GM12878 (cell line): ENCODE measurements at regions not wholly inside any gene's neighbourhood (a gene's known extent, or its start where the extent isn't known, plus 50 kb on each side); places are given as distances from the start of the nearest gene placed in this dataset.
A peak's percentile ranks its signal among the peaks of the same experiment; 100 is the strongest.

Source experiments
- CTCF ChIP-seq, 3 experiments: IDR thresholded peaks in 2 of 3; conservative IDR thresholded peaks in 1 of 3; 2 replicates each; pipeline ENCODE4 v1.5.1; 2011; ENCODE audit warnings: low read depth in 3 of 3, low read length in 3 of 3, mild to moderate bottlenecking in 3 of 3, control low read depth in 2 of 3, moderate library complexity in 2 of 3, inconsistent platforms in 1 of 3, mixed read lengths in 1 of 3; ENCODE audit not compliant: control insufficient read depth in 2 of 3, insufficient read depth in 1 of 3; ENCODE audit errors: extremely low read depth in 1 of 3
- SKIL ChIP-seq: fragments of 450-650 bp; IDR thresholded peaks from 2 replicates; pipeline ENCODE4 v1.6.1; 2017; ENCODE audit warnings: mild to moderate bottlenecking, low read depth, inconsistent platforms; ENCODE audit not compliant: poor library complexity, severe bottlenecking
- SMAD5 ChIP-seq: IDR thresholded peaks from 2 replicates; pipeline ENCODE4 v1.6.1; 2016; ENCODE audit warnings: antibody characterized with exemption, low read depth
- TF ChIP-seq, protein P1 (sequence below): IDR thresholded peaks from 2 replicates; pipeline ENCODE4 v1.6.1; 2012; ENCODE audit warnings: mild to moderate bottlenecking, low read depth, low read length

GRCh38 chr13:44879452-44880058, 109.7 kb downstream of the NUFIP1 start (continued):
- TF ChIP-seq, protein P1, sequence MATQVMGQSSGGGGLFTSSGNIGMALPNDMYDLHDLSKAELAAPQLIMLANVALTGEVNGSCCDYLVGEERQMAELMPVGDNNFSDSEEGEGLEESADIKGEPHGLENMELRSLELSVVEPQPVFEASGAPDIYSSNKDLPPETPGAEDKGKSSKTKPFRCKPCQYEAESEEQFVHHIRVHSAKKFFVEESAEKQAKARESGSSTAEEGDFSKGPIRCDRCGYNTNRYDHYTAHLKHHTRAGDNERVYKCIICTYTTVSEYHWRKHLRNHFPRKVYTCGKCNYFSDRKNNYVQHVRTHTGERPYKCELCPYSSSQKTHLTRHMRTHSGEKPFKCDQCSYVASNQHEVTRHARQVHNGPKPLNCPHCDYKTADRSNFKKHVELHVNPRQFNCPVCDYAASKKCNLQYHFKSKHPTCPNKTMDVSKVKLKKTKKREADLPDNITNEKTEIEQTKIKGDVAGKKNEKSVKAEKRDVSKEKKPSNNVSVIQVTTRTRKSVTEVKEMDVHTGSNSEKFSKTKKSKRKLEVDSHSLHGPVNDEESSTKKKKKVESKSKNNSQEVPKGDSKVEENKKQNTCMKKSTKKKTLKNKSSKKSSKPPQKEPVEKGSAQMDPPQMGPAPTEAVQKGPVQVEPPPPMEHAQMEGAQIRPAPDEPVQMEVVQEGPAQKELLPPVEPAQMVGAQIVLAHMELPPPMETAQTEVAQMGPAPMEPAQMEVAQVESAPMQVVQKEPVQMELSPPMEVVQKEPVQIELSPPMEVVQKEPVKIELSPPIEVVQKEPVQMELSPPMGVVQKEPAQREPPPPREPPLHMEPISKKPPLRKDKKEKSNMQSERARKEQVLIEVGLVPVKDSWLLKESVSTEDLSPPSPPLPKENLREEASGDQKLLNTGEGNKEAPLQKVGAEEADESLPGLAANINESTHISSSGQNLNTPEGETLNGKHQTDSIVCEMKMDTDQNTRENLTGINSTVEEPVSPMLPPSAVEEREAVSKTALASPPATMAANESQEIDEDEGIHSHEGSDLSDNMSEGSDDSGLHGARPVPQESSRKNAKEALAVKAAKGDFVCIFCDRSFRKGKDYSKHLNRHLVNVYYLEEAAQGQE = no peak
- TF ChIP-seq CTCF (IDR thresholded peaks at IDR 0.05 in 2 of 3, conservative IDR thresholded peaks at IDR 0.05 in 1 of 3; ENCODE audit: control insufficient read depth in 2 of 3, extremely low read depth in 1 of 3, insufficient read depth in 1 of 3, low read depth in 3 of 3, low read length in 3 of 3) = peak; percentile 54 to 60 (median 59)
- no peak for TF ChIP-seq SKIL
- no peak for TF ChIP-seq SMAD5
